ENCODE measurements at regions not wholly inside any gene's neighbourhood (a gene's known extent, or its start where the extent isn't known, plus 50 kb on each side); places are given as distances from the start of the nearest gene placed in this dataset.

GRCh38 chr9:78626971-78627370, 330.0 kb downstream of the PSAT1 start:
- Mint-ChIP-seq H3K36me3 (no peaks in the 10 kb centered on the region), H3K27ac (no peak overlapping the region), H3K9me3 (no peaks in the 10 kb centered on the region)
- ATAC-seq (no peak), DNase-seq (ENCODE audit: low spot score in 2 of 2) (no peak)

GRCh38 chr9:78630966-78631365, 334.0 kb downstream of the PSAT1 start:
- no peak overlapping the region for H3K27ac Mint-ChIP-seq
- H3K36me3 Mint-ChIP-seq = no peaks in the 10 kb centered on the region

GRCh38 chr9:78640728-78641127, 343.8 kb downstream of the PSAT1 start:
- DNase-seq (ENCODE audit: low spot score in 2 of 2) = no peak
- H3K9me3 Mint-ChIP-seq = peaks cover 5 to 12% of the 10 kb centered on the region in 2 donors
- ATAC-seq = no peak
- no peaks in the 10 kb centered on the region for H3K36me3 Mint-ChIP-seq
- no peak overlapping the region for H3K27ac Mint-ChIP-seq

More at GRCh38 chr9:78630966-78631365, 334.0 kb downstream of the PSAT1 start:
- no peak for ATAC-seq
- no peak for DNase-seq (ENCODE audit: low spot score in 2 of 2)
- peaks cover 4 to 6% of the 10 kb centered on the region in 2 donors for H3K9me3 Mint-ChIP-seq

- DNase-seq (ENCODE audit: low spot score in 2 of 2) (no peak), ATAC-seq (no peak)
- Mint-ChIP-seq H3K9me3 (peaks cover 9 to 12% of the 10 kb centered on the region in 2 donors), H3K27ac (no peak overlapping the region), H3K36me3 (no peaks in the 10 kb centered on the region)
These were observed 347.4 kb downstream of the PSAT1 start for GRCh38 chr9:78644359-78644758.

GRCh38 chr9:78654324-78654723, 357.4 kb downstream of the PSAT1 start:
- ATAC-seq (no peak), DNase-seq (ENCODE audit: low spot score in 2 of 2) (no peak)
- no peak overlapping the region for H3K27ac Mint-ChIP-seq
- H3K9me3 Mint-ChIP-seq = no peaks in the 10 kb centered on the region
- H3K36me3 Mint-ChIP-seq = no peaks in the 10 kb centered on the region

- no peak for DNase-seq (ENCODE audit: low spot score in 2 of 2)
- Mint-ChIP-seq H3K27ac (no peak overlapping the region), H3K36me3 (no peaks in the 10 kb centered on the region), H3K9me3 (peaks cover 3 to 7% of the 10 kb centered on the region in 2 donors)
- ATAC-seq = no peak
These were observed 366.4 kb downstream of the PSAT1 start for GRCh38 chr9:78663369-78663768.

- no peaks in the 10 kb centered on the region for H3K36me3 Mint-ChIP-seq
- ATAC-seq (no peak), DNase-seq (ENCODE audit: low spot score in 2 of 2) (no peak)
- H3K9me3 Mint-ChIP-seq = peaks cover 3 to 7% of the 10 kb centered on the region in 2 donors
- no peak overlapping the region for H3K27ac Mint-ChIP-seq
These were observed 367.4 kb downstream of the PSAT1 start for GRCh38 chr9:78664370-78664769.

GRCh38 chr9:78666818-78667414, 370.0 kb downstream of the PSAT1 start:
- Mint-ChIP-seq H3K9me3 (peaks cover 3 to 10% of the 10 kb centered on the region in 2 donors), H3K36me3 (no peaks in the 10 kb centered on the region)
- ATAC-seq = no peak

GRCh38 chr9:78668148-78668832, 371.4 kb downstream of the PSAT1 start:
- DNase-seq (ENCODE audit: low spot score in 2 of 2) = no peak
- peaks cover 0 to 10% of the 10 kb centered on the region in 2 donors for H3K9me3 Mint-ChIP-seq
- H3K27ac Mint-ChIP-seq = no peak overlapping the region
- ATAC-seq = no peak
- H3K36me3 Mint-ChIP-seq = no peaks in the 10 kb centered on the region

More at GRCh38 chr9:78666818-78667414, 370.0 kb downstream of the PSAT1 start:
- DNase-seq (ENCODE audit: low spot score in 2 of 2) = no peak
- no peak overlapping the region for H3K27ac Mint-ChIP-seq

GRCh38 chr9:78669591-78669990, 372.7 kb downstream of the PSAT1 start:
- Mint-ChIP-seq H3K9me3 (peaks cover 0 to 10% of the 10 kb centered on the region in 2 donors), H3K36me3 (no peaks in the 10 kb centered on the region), H3K27ac (no peak overlapping the region)
- ATAC-seq (no peak), DNase-seq (ENCODE audit: low spot score in 2 of 2) (no peak)

GRCh38 chr9:78671785-78672184, 374.9 kb downstream of the PSAT1 start:
- Mint-ChIP-seq H3K27ac (no peak overlapping the region), H3K9me3 (peaks cover 0 to 10% of the 10 kb centered on the region in 2 donors), H3K36me3 (no peaks in the 10 kb centered on the region)
- ATAC-seq = no peak
- no peak for DNase-seq (ENCODE audit: low spot score in 2 of 2)

GRCh38 chr9:78674874-78675273, 377.9 kb downstream of the PSAT1 start:
- Mint-ChIP-seq H3K27ac (no peak overlapping the region), H3K36me3 (no peaks in the 10 kb centered on the region), H3K9me3 (peaks cover 0 to 6% of the 10 kb centered on the region in 2 donors)
- ATAC-seq = no peak
- no peak for DNase-seq (ENCODE audit: low spot score in 2 of 2)

- Mint-ChIP-seq H3K9me3 (peaks cover 0 to 8% of the 10 kb centered on the region in 2 donors), H3K27ac (no peak overlapping the region)
- no peak for ATAC-seq
These were observed 379.1 kb downstream of the PSAT1 start for GRCh38 chr9:78676009-78676408.

GRCh38 chr9:78676623-78677022, 379.7 kb downstream of the PSAT1 start:
- DNase-seq (ENCODE audit: low spot score in 2 of 2) (no peak), ATAC-seq (no peak)
- Mint-ChIP-seq H3K27ac (no peak overlapping the region), H3K9me3 (peaks cover 0 to 3% of the 10 kb centered on the region in 2 donors), H3K36me3 (no peaks in the 10 kb centered on the region)

More at GRCh38 chr9:78676009-78676408, 379.1 kb downstream of the PSAT1 start:
- no peaks in the 10 kb centered on the region for H3K36me3 Mint-ChIP-seq
- DNase-seq (ENCODE audit: low spot score in 2 of 2) = no peak

- Mint-ChIP-seq H3K9me3 (peaks cover 0 to 3% of the 10 kb centered on the region in 2 donors), H3K27ac (no peak overlapping the region), H3K36me3 (no peaks in the 10 kb centered on the region)
- DNase-seq (ENCODE audit: low spot score in 2 of 2) = no peak
- ATAC-seq = no peak
These were observed 380.4 kb downstream of the PSAT1 start for GRCh38 chr9:78677326-78677725.

GRCh38 chr9:78678877-78679276, 382.0 kb downstream of the PSAT1 start:
- Mint-ChIP-seq H3K27ac (no peak overlapping the region), H3K9me3 (peaks cover 0 to 3% of the 10 kb centered on the region in 2 donors), H3K36me3 (no peaks in the 10 kb centered on the region)
- ATAC-seq (no peak), DNase-seq (ENCODE audit: low spot score in 2 of 2) (no peak)

GRCh38 chr9:78680196-78680595, 383.3 kb downstream of the PSAT1 start:
- ATAC-seq (no peak), DNase-seq (ENCODE audit: low spot score in 2 of 2) (no peak)
- Mint-ChIP-seq H3K9me3 (peaks cover 0 to 3% of the 10 kb centered on the region in 2 donors), H3K36me3 (no peaks in the 10 kb centered on the region), H3K27ac (no peak overlapping the region)

- H3K27ac Mint-ChIP-seq = no peak overlapping the region
- no peak for DNase-seq (ENCODE audit: low spot score in 2 of 2)
- peaks cover 0 to 8% of the 10 kb centered on the region in 2 donors for H3K9me3 Mint-ChIP-seq
- ATAC-seq = no peak
- no peaks in the 10 kb centered on the region for H3K36me3 Mint-ChIP-seq
These were observed 385.3 kb downstream of the PSAT1 start for GRCh38 chr9:78682216-78682615.
